Iris pigment epithelial cell (primary cell): ENCODE measurements at regions not wholly inside any gene's neighbourhood (a gene's known extent, or its start where the extent isn't known, plus 50 kb on each side); places are given as distances from the start of the nearest gene placed in this dataset.
"Not testable (repeated sequence)": the region's sequence is repeated elsewhere in the genome, so short reads cannot be mapped to it uniquely, and the experiment has no call there.

Experiments
- DNase-seq: peaks from one replicate; pipeline ENCODE4 v3.0.0-alpha.2; 2011; ENCODE audit warnings: low read depth

- peak; percentile 34 for DNase-seq
These were observed 193.8 kb upstream of the ACTBL2 start for GRCh38 chr5:57676222-57677098.

GRCh38 chr5:57675236-57675635, 192.6 kb upstream of the ACTBL2 start:
- peak; percentile 59 for DNase-seq

GRCh38 chr5:57671371-57671770, 188.8 kb upstream of the ACTBL2 start:
- DNase-seq = no peak

- no peak for DNase-seq
These were observed 184.0 kb upstream of the ACTBL2 start for GRCh38 chr5:57666582-57666981.

- no peak for DNase-seq
These were observed 182.7 kb upstream of the ACTBL2 start for GRCh38 chr5:57665146-57665936.

GRCh38 chr5:57664700-57665099, 182.1 kb upstream of the ACTBL2 start:
- DNase-seq = no peak

GRCh38 chr5:57663466-57663865, 180.9 kb upstream of the ACTBL2 start:
- DNase-seq = no peak

GRCh38 chr5:57662991-57663390, 180.4 kb upstream of the ACTBL2 start:
- no peak for DNase-seq

- no peak for DNase-seq
These were observed 177.3 kb upstream of the ACTBL2 start for GRCh38 chr5:57659886-57660285.

GRCh38 chr5:57658018-57658417, 175.4 kb upstream of the ACTBL2 start:
- DNase-seq = no peak

- DNase-seq = no peak
These were observed 172.6 kb upstream of the ACTBL2 start for GRCh38 chr5:57655228-57655627.

GRCh38 chr5:57653636-57654290, 171.2 kb upstream of the ACTBL2 start:
- no peak for DNase-seq

- DNase-seq = no peak
These were observed 168.5 kb upstream of the ACTBL2 start for GRCh38 chr5:57651127-57651526.

GRCh38 chr5:57650360-57651069, 167.9 kb upstream of the ACTBL2 start:
- peak; percentile 78 for DNase-seq

- no peak for DNase-seq
These were observed 160.1 kb upstream of the ACTBL2 start for GRCh38 chr5:57642698-57643097.

- DNase-seq = no peak
These were observed 159.5 kb upstream of the ACTBL2 start for GRCh38 chr5:57642066-57642465.

- peak; percentile 20 for DNase-seq
These were observed 152.7 kb upstream of the ACTBL2 start for GRCh38 chr5:57635146-57635777.

- no peak for DNase-seq
These were observed 150.3 kb upstream of the ACTBL2 start for GRCh38 chr5:57632937-57633336.

GRCh38 chr5:57631139-57631538, 148.5 kb upstream of the ACTBL2 start:
- not testable (repeated sequence) for DNase-seq

GRCh38 chr5:57627661-57628060, 145.1 kb upstream of the ACTBL2 start:
- DNase-seq = no peak

GRCh38 chr5:57626703-57627102, 144.1 kb upstream of the ACTBL2 start:
- no peak for DNase-seq

- no peak for DNase-seq
These were observed 139.0 kb upstream of the ACTBL2 start for GRCh38 chr5:57621624-57622023.
